K562 (cell line): ENCODE measurements at regions not wholly inside any gene's neighbourhood (a gene's known extent, or its start where the extent isn't known, plus 50 kb on each side); places are given as distances from the start of the nearest gene placed in this dataset.

Experiments
- FIP1L1 ChIP-seq: fragments of 200-400 bp; formaldehyde crosslinking; IDR thresholded peaks from 2 replicates; pipeline ENCODE4 v1.6.1; 2018; ENCODE audit warnings: mild to moderate bottlenecking, low read depth, low read length; ENCODE audit not compliant: poor library complexity, severe bottlenecking
- FOS ChIP-seq: IDR thresholded peaks from 3 replicates; pipeline ENCODE4 v1.6.1; 2011; ENCODE audit not compliant: insufficient read length; ENCODE audit errors: extremely low read depth
- NFE2 ChIP-seq: IDR thresholded peaks from 2 replicates; pipeline ENCODE4 v1.6.1; 2014; ENCODE audit warnings: antibody characterized with exemption, low read depth
- NFYB ChIP-seq: IDR thresholded peaks from 2 replicates; pipeline ENCODE4 v1.6.1; 2011; ENCODE audit warnings: mild to moderate bottlenecking, moderate library complexity; ENCODE audit not compliant: insufficient read length; ENCODE audit errors: extremely low read depth
- THRAP3 ChIP-seq: fragments of 450-650 bp; IDR thresholded peaks from 2 replicates; pipeline ENCODE4 v1.6.1; 2016; ENCODE audit warnings: mild to moderate bottlenecking, inconsistent platforms, borderline replicate concordance
- YY1 ChIP-seq, 3 experiments: IDR thresholded peaks; 2 replicates each; pipeline ENCODE4 v1.6.1; 2011; ENCODE audit warnings: low read length in 2 of 3, mild to moderate bottlenecking in 2 of 3, moderate library complexity in 2 of 3, borderline replicate concordance in 1 of 3, control low read depth in 1 of 3, low read depth in 1 of 3; ENCODE audit not compliant: insufficient read depth in 3 of 3, insufficient replicate concordance in 2 of 3, control insufficient read depth in 1 of 3, insufficient read length in 1 of 3; ENCODE audit errors: extremely low read depth in 1 of 3

GRCh38 chr2:117065912-117066311, 748.6 kb upstream of the DDX18 start:
- TF ChIP-seq NFYB (no peak), FIP1L1 (no peak), YY1 (IDR thresholded peaks at IDR 0.05; ENCODE audit: borderline replicate concordance in 1 of 3, control insufficient read depth in 1 of 3, extremely low read depth in 1 of 3, insufficient read depth in 3 of 3, insufficient read length in 1 of 3, insufficient replicate concordance in 2 of 3, low read depth in 1 of 3, low read length in 2 of 3) (no peak), NFE2 (no peak), THRAP3 (no peak), FOS (no peak)
